ENCODE measurements at regions not wholly inside any gene's neighbourhood (a gene's known extent, or its start where the extent isn't known, plus 50 kb on each side); places are given as distances from the start of the nearest gene placed in this dataset.
A peak's percentile ranks its signal among the peaks of the same experiment; 100 is the strongest.

- H3K4me3 ChIP-seq (ENCODE audit: low read depth, low read length): no peak overlapping the region
- DNase-seq (ENCODE audit: low read depth): peak; percentile 96
- peak; percentile 76 for TF ChIP-seq CTCF (IDR thresholded peaks at IDR 0.05; ENCODE audit: control insufficient read depth, extremely low read depth, insufficient read depth)
Observed at GRCh38 chr3:18758047-18758704, 333.0 kb upstream of the SATB1 start.

- DNase-seq (ENCODE audit: low read depth): no peak
- TF ChIP-seq CTCF (IDR thresholded peaks at IDR 0.05; ENCODE audit: control insufficient read depth, extremely low read depth, insufficient read depth): no peak
- no peak overlapping the region for H3K4me3 ChIP-seq (ENCODE audit: low read depth, low read length)
Observed at GRCh38 chr3:18757476-18757875, 332.3 kb upstream of the SATB1 start.

- no peak overlapping the region for H3K4me3 ChIP-seq (ENCODE audit: low read depth, low read length)
- no peak for TF ChIP-seq CTCF (IDR thresholded peaks at IDR 0.05; ENCODE audit: control insufficient read depth, extremely low read depth, insufficient read depth)
- DNase-seq (ENCODE audit: low read depth): no peak
Observed at GRCh38 chr3:18752273-18752934, 327.3 kb upstream of the SATB1 start.

- no peak for DNase-seq (ENCODE audit: low read depth)
- no peak overlapping the region for H3K4me3 ChIP-seq (ENCODE audit: low read depth, low read length)
- no peak for TF ChIP-seq CTCF (IDR thresholded peaks at IDR 0.05; ENCODE audit: control insufficient read depth, extremely low read depth, insufficient read depth)
Observed at GRCh38 chr3:18751514-18751913, 326.4 kb upstream of the SATB1 start.

GRCh38 chr3:18747383-18747782 lies 322.2 kb upstream of the SATB1 start:
- H3K4me3 ChIP-seq (ENCODE audit: low read depth, low read length): no peak overlapping the region
- TF ChIP-seq CTCF (IDR thresholded peaks at IDR 0.05; ENCODE audit: control insufficient read depth, extremely low read depth, insufficient read depth): no peak
- DNase-seq (ENCODE audit: low read depth): no peak

- DNase-seq (ENCODE audit: low read depth): no peak
- no peak overlapping the region for H3K4me3 ChIP-seq (ENCODE audit: low read depth, low read length)
- no peak for TF ChIP-seq CTCF (IDR thresholded peaks at IDR 0.05; ENCODE audit: control insufficient read depth, extremely low read depth, insufficient read depth)
Observed at GRCh38 chr3:18745472-18745871, 320.3 kb upstream of the SATB1 start.

- DNase-seq (ENCODE audit: low read depth): no peak
- H3K4me3 ChIP-seq (ENCODE audit: low read depth, low read length): no peak overlapping the region
- TF ChIP-seq CTCF (IDR thresholded peaks at IDR 0.05; ENCODE audit: control insufficient read depth, extremely low read depth, insufficient read depth): no peak
Observed at GRCh38 chr3:18744472-18744871, 319.3 kb upstream of the SATB1 start.

All from LNCaP clone FGC (cell line).